ENCODE measurements at regions not wholly inside any gene's neighbourhood (a gene's known extent, or its start where the extent isn't known, plus 50 kb on each side); places are given as distances from the start of the nearest gene placed in this dataset.

DNA sequence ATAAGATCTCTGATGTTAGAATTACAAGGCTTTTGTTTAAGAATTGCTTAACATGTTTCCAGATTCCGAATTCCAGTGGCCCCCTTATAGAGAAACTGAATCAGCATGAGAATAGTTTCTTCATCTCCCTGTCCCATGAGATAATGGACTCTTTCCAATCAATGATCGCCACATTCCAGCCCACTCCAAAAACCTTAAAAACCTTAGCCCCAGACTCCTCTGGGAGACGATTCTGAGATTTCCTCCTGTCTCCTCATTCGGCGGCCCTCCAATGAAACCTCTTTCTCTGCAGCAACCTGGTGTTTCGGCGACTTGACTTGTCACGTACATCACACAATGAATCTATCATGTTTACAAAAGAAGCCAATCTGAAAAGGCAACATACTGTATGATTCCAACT is 197.1 kb upstream of the PSMD7 start:
- Histone ChIP-seq H3K9me3 (ENCODE audit: control insufficient read depth, low read length) (no peaks in the 10 kb centered on the region), H2AFZ (no peak overlapping the region), H3K4me3 (ENCODE audit: low read depth, low read length) (no peak overlapping the region), H3K36me3 (ENCODE audit: control insufficient read depth, insufficient read depth, low read length) (no peaks in the 10 kb centered on the region), H3K27me3 (ENCODE audit: control insufficient read depth, insufficient read depth, low read length) (no peaks in the 10 kb centered on the region), H3K4me1 (no peaks in the 10 kb centered on the region), H3K9ac (no peak overlapping the region), H3K4me2 (ENCODE audit: low read length) (no peak overlapping the region), H3K27ac (no peak overlapping the region), H3K79me2 (no peaks in the 10 kb centered on the region)
- TF ChIP-seq, protein P1, sequence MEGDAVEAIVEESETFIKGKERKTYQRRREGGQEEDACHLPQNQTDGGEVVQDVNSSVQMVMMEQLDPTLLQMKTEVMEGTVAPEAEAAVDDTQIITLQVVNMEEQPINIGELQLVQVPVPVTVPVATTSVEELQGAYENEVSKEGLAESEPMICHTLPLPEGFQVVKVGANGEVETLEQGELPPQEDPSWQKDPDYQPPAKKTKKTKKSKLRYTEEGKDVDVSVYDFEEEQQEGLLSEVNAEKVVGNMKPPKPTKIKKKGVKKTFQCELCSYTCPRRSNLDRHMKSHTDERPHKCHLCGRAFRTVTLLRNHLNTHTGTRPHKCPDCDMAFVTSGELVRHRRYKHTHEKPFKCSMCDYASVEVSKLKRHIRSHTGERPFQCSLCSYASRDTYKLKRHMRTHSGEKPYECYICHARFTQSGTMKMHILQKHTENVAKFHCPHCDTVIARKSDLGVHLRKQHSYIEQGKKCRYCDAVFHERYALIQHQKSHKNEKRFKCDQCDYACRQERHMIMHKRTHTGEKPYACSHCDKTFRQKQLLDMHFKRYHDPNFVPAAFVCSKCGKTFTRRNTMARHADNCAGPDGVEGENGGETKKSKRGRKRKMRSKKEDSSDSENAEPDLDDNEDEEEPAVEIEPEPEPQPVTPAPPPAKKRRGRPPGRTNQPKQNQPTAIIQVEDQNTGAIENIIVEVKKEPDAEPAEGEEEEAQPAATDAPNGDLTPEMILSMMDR (IDR thresholded peaks at IDR 0.05), result no peak

DNA sequence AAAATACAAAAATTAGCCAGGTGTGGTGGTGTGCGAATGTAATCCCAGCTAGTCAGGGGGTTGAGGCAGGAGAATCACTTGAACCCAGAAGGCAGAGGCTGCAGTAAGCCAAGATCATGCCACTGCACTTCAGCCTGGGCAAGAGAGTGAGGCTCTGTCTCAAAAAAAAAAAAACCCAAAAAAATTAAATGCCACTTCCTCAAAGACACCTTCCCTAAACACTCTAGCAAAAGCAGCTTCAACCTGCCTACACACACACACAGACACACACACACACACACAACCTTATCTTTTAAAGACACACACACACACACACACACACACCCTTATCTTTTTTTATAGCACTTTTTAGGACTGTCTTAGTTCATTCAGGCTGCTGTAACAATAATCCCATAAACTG is 201.7 kb upstream of the PSMD7 start:
- no peaks in the 10 kb centered on the region for H3K27me3 ChIP-seq (ENCODE audit: control insufficient read depth, insufficient read depth, low read length)
- no peaks in the 10 kb centered on the region for H3K4me1 ChIP-seq
- no peak overlapping the region for H3K4me2 ChIP-seq (ENCODE audit: low read length)
- no peak overlapping the region for H3K27ac ChIP-seq
- TF ChIP-seq, protein P1 (IDR thresholded peaks at IDR 0.05), result no peak
- H3K4me3 ChIP-seq (ENCODE audit: low read depth, low read length), result no peak overlapping the region
- H3K9me3 ChIP-seq (ENCODE audit: control insufficient read depth, low read length), result no peaks in the 10 kb centered on the region
- no peaks in the 10 kb centered on the region for H3K79me2 ChIP-seq
- no peak overlapping the region for H3K9ac ChIP-seq
- H2AFZ ChIP-seq, result no peak overlapping the region
- no peaks in the 10 kb centered on the region for H3K36me3 ChIP-seq (ENCODE audit: control insufficient read depth, insufficient read depth, low read length)

DNA sequence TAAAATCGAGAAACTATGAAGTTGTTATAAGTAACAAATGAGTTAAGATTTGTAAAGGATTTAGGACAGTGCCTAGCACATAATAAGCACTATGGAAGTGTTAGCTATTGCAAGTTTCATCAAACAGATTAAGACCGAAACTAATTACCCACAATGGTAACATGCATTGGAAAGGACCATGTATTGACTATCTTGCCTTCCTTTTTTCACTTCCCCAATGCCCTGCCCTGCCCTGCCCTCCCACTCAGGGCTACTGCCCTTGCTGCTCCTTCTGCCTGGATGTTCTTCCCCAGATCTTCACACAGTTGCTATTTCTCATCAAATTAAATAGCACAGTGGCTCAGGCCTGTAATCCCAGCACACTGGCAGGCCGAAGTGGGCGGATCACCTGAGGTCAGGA is 202.1 kb upstream of the PSMD7 start:
- Histone ChIP-seq H3K9me3 (ENCODE audit: control insufficient read depth, low read length) (no peaks in the 10 kb centered on the region), H3K27ac (no peak overlapping the region), H3K79me2 (no peaks in the 10 kb centered on the region), H3K9ac (no peak overlapping the region), H3K4me1 (no peaks in the 10 kb centered on the region), H3K4me2 (ENCODE audit: low read length) (no peak overlapping the region), H3K27me3 (ENCODE audit: control insufficient read depth, insufficient read depth, low read length) (no peaks in the 10 kb centered on the region), H2AFZ (no peak overlapping the region), H3K4me3 (ENCODE audit: low read depth, low read length) (no peak overlapping the region), H3K36me3 (ENCODE audit: control insufficient read depth, insufficient read depth, low read length) (no peaks in the 10 kb centered on the region)
- TF ChIP-seq, protein P1 (IDR thresholded peaks at IDR 0.05), result no peak

DNA sequence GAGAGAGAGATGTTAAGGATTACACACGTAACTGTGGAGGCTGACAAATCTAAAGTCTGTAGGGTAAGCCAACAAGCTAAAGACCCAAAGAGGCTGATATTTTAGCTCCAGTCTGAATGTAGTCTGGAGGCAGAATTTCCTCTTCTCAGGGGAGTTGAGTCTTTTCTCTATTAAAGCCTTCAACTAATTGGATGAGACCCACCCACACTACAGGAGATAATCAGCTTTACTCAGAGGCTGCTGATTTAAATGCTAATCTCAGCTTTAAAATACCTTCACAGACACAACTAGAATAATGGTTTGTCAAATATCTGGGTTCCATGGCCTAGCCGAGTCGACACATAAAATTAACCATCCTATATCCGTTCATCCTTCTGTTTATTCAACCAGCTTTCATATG is 204.3 kb upstream of the PSMD7 start:
- Histone ChIP-seq H3K4me2 (ENCODE audit: low read length) (no peak overlapping the region), H3K4me3 (ENCODE audit: low read depth, low read length) (no peak overlapping the region), H2AFZ (no peak overlapping the region), H3K9ac (no peak overlapping the region), H3K36me3 (ENCODE audit: control insufficient read depth, insufficient read depth, low read length) (no peaks in the 10 kb centered on the region), H3K27me3 (ENCODE audit: control insufficient read depth, insufficient read depth, low read length) (no peaks in the 10 kb centered on the region), H3K79me2 (no peaks in the 10 kb centered on the region), H3K4me1 (no peaks in the 10 kb centered on the region), H3K9me3 (ENCODE audit: control insufficient read depth, low read length) (no peaks in the 10 kb centered on the region), H3K27ac (no peak overlapping the region)
- TF ChIP-seq, protein P1 (IDR thresholded peaks at IDR 0.05), result no peak

DNA sequence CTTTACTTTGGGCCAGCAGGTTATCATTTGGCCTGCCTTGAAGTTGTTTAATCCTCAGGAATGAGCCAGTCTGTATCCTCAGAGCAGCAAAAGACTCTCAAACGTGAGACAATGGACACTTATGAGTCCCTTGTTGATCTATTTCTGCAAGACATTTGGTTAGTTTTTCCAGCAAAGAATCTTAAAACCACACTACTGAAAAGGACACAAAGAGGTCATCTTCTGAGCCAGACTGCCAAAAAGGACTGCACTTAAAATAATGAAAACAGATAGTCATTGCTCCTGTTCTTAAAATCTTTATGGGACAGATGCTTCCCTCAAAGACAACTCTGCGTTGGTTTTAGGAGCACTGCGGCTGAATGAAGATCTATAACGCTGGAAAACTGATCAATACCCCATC is 205.7 kb upstream of the PSMD7 start:
- Histone ChIP-seq H3K9ac (no peak overlapping the region), H2AFZ (no peak overlapping the region), H3K27ac (no peak overlapping the region), H3K4me2 (ENCODE audit: low read length) (no peak overlapping the region), H3K27me3 (ENCODE audit: control insufficient read depth, insufficient read depth, low read length) (no peaks in the 10 kb centered on the region), H3K79me2 (no peaks in the 10 kb centered on the region), H3K9me3 (ENCODE audit: control insufficient read depth, low read length) (no peaks in the 10 kb centered on the region), H3K4me1 (no peaks in the 10 kb centered on the region), H3K36me3 (ENCODE audit: control insufficient read depth, insufficient read depth, low read length) (no peaks in the 10 kb centered on the region), H3K4me3 (ENCODE audit: low read depth, low read length) (no peak overlapping the region)
- TF ChIP-seq, protein P1 (IDR thresholded peaks at IDR 0.05), result no peak
